Muscle of leg (tissue), 3 donors: ENCODE measurements at regions not wholly inside any gene's neighbourhood (a gene's known extent, or its start where the extent isn't known, plus 50 kb on each side); places are given as distances from the start of the nearest gene placed in this dataset.
"Not testable (repeated sequence)": the region's sequence is repeated elsewhere in the genome, so short reads cannot be mapped to it uniquely, and the experiment has no call there.

Source experiments
- DNase-seq: peaks from one replicate; pipeline ENCODE4 v3.0.0; 2013
- H3K27ac ChIP-seq: one replicate; pipeline ENCODE4 v1.5.1; 2013; ENCODE audit warnings: mild to moderate bottlenecking, low read length, control low read depth
- H3K27me3 ChIP-seq: one replicate; pipeline ENCODE4 v1.6.1; 2013; ENCODE audit warnings: low read length; ENCODE audit not compliant: control insufficient read depth, insufficient read depth
- H3K36me3 ChIP-seq: one replicate; pipeline ENCODE4 v1.6.1; 2013; ENCODE audit warnings: low read length; ENCODE audit not compliant: control insufficient read depth, insufficient read depth
- H3K4me1 ChIP-seq: one replicate; pipeline ENCODE4 v1.6.1; 2013; ENCODE audit warnings: low read length; ENCODE audit not compliant: control insufficient read depth, insufficient read depth
- H3K4me3 ChIP-seq: one replicate; pipeline ENCODE4 v1.5.1; 2013; ENCODE audit warnings: low read length, control low read depth
- H3K9me3 ChIP-seq: replicated peaks from 2 replicates; pipeline ENCODE4 v1.6.1; 2013; ENCODE audit warnings: low read depth, low read length; ENCODE audit not compliant: control insufficient read depth
- WGBS: methylation state at CpG from one replicate; pipeline ENCODE4 v1.1.5; 2013; ENCODE audit warnings: missing lambda C conversion rate; ENCODE audit not compliant: insufficient coverage; 5-methylcytosine and 5-hydroxymethylcytosine counted together

- Histone ChIP-seq H3K36me3 (no peaks in the 10 kb centered on the region), H3K27ac (no peak overlapping the region), H3K9me3 (peaks cover 9% of the 10 kb centered on the region), H3K4me1 (peaks cover 6% of the 10 kb centered on the region), H3K27me3 (no peaks in the 10 kb centered on the region), H3K4me3 (no peak overlapping the region)
- WGBS, result 0% methylated on average over 1 of the region's 2 CpGs
- DNase-seq, result peak; percentile 21
Measured at GRCh38 chr7:42575171-42575570, 336.7 kb downstream of the C7orf25 start.

GRCh38 chr7:42574685-42575084 lies 337.2 kb downstream of the C7orf25 start:
- H3K4me3 ChIP-seq, result no peak overlapping the region
- DNase-seq, result no peak
- no peaks in the 10 kb centered on the region for H3K27me3 ChIP-seq
- H3K9me3 ChIP-seq, result peaks cover 9% of the 10 kb centered on the region
- H3K4me1 ChIP-seq, result peaks cover 6% of the 10 kb centered on the region
- H3K27ac ChIP-seq, result no peak overlapping the region
- 100% methylated on average over 1 of the region's 3 CpGs for WGBS
- H3K36me3 ChIP-seq, result no peaks in the 10 kb centered on the region

GRCh38 chr7:42573881-42574672 lies 337.1 kb upstream of the GLI3 start:
- no peak overlapping the region for H3K4me3 ChIP-seq
- H3K27me3 ChIP-seq, result no peaks in the 10 kb centered on the region
- 18% methylated on average over 1 of the region's 7 CpGs for WGBS
- H3K27ac ChIP-seq, result no peak overlapping the region
- peak; percentile 34 for DNase-seq
- H3K4me1 ChIP-seq, result peaks cover 6% of the 10 kb centered on the region
- peaks cover 4% of the 10 kb centered on the region for H3K9me3 ChIP-seq
- H3K36me3 ChIP-seq, result no peaks in the 10 kb centered on the region

GRCh38 chr7:42572561-42572960 lies 335.6 kb upstream of the GLI3 start:
- Histone ChIP-seq H3K27me3 (no peaks in the 10 kb centered on the region), H3K36me3 (no peaks in the 10 kb centered on the region), H3K4me3 (no peak overlapping the region), H3K4me1 (peaks cover 2% of the 10 kb centered on the region), H3K27ac (no peak overlapping the region), H3K9me3 (no peaks in the 10 kb centered on the region)
- DNase-seq, result no peak
- WGBS, result no CpG with 5 or more reads among the region's 1 CpG

- Histone ChIP-seq H3K27ac (no peak overlapping the region), H3K4me3 (no peak overlapping the region), H3K4me1 (no peaks in the 10 kb centered on the region), H3K9me3 (no peaks in the 10 kb centered on the region), H3K27me3 (no peaks in the 10 kb centered on the region), H3K36me3 (no peaks in the 10 kb centered on the region)
- WGBS, result 66% methylated on average over 4 of the region's 8 CpGs
- no peak for DNase-seq
Measured at GRCh38 chr7:42572056-42572455, 335.0 kb upstream of the GLI3 start.

- no peaks in the 10 kb centered on the region for H3K36me3 ChIP-seq
- no peaks in the 10 kb centered on the region for H3K9me3 ChIP-seq
- no peaks in the 10 kb centered on the region for H3K27me3 ChIP-seq
- no peak overlapping the region for H3K27ac ChIP-seq
- WGBS, result no CpG with 5 or more reads among the region's 2 CpGs
- DNase-seq, result no peak
- no peaks in the 10 kb centered on the region for H3K4me1 ChIP-seq
- no peak overlapping the region for H3K4me3 ChIP-seq
Measured at GRCh38 chr7:42570944-42571343, 333.9 kb upstream of the GLI3 start.

GRCh38 chr7:42567051-42567450 lies 330.0 kb upstream of the GLI3 start:
- H3K36me3 ChIP-seq, result no peaks in the 10 kb centered on the region
- H3K27me3 ChIP-seq, result no peaks in the 10 kb centered on the region
- no peak for DNase-seq
- no peak overlapping the region for H3K27ac ChIP-seq
- no peaks in the 10 kb centered on the region for H3K4me1 ChIP-seq
- no peak overlapping the region for H3K4me3 ChIP-seq
- peaks cover 3% of the 10 kb centered on the region for H3K9me3 ChIP-seq
- WGBS, result no CpG with 5 or more reads among the region's 4 CpGs

- Histone ChIP-seq H3K9me3 (peaks cover 8% of the 10 kb centered on the region), H3K36me3 (no peaks in the 10 kb centered on the region), H3K4me1 (no peaks in the 10 kb centered on the region), H3K4me3 (no peak overlapping the region), H3K27me3 (no peaks in the 10 kb centered on the region), H3K27ac (no peak overlapping the region)
- 100% methylated on average over 1 of the region's 1 CpG for WGBS
- DNase-seq, result no peak
Measured at GRCh38 chr7:42561797-42562196, 324.8 kb upstream of the GLI3 start.

- DNase-seq, result no peak
- no CpG with 5 or more reads among the region's 2 CpGs for WGBS
Measured at GRCh38 chr7:42560866-42561265, 323.9 kb upstream of the GLI3 start.

GRCh38 chr7:42554932-42555331 lies 317.9 kb upstream of the GLI3 start:
- not testable (repeated sequence) for H3K27ac ChIP-seq, DNase-seq, H3K9me3 ChIP-seq, H3K36me3 ChIP-seq, H3K4me3 ChIP-seq, H3K4me1 ChIP-seq, H3K27me3 ChIP-seq
- WGBS, result 100% methylated on average over 1 of the region's 2 CpGs

More at GRCh38 chr7:42560866-42561265, 323.9 kb upstream of the GLI3 start:
- H3K4me3 ChIP-seq, result no peak overlapping the region
- H3K9me3 ChIP-seq, result peaks cover 8% of the 10 kb centered on the region
- no peaks in the 10 kb centered on the region for H3K36me3 ChIP-seq
- H3K27me3 ChIP-seq, result no peaks in the 10 kb centered on the region
- H3K4me1 ChIP-seq, result no peaks in the 10 kb centered on the region
- H3K27ac ChIP-seq, result no peak overlapping the region

GRCh38 chr7:42552227-42552626 lies 315.2 kb upstream of the GLI3 start:
- H3K4me1 ChIP-seq, result no peaks in the 10 kb centered on the region
- H3K36me3 ChIP-seq, result no peaks in the 10 kb centered on the region
- no peak for DNase-seq
- H3K4me3 ChIP-seq, result no peak overlapping the region
- no peak overlapping the region for H3K27ac ChIP-seq
- peaks cover 9% of the 10 kb centered on the region for H3K9me3 ChIP-seq
- H3K27me3 ChIP-seq, result no peaks in the 10 kb centered on the region
